Fibroblast of skin of abdomen (primary cell): ENCODE measurements at regions not wholly inside any gene's neighbourhood (a gene's known extent, or its start where the extent isn't known, plus 50 kb on each side); places are given as distances from the start of the nearest gene placed in this dataset.

Experiments
- DNase-seq: peaks from one replicate; pipeline ENCODE4 v3.0.0-alpha.2; 2013

DNA sequence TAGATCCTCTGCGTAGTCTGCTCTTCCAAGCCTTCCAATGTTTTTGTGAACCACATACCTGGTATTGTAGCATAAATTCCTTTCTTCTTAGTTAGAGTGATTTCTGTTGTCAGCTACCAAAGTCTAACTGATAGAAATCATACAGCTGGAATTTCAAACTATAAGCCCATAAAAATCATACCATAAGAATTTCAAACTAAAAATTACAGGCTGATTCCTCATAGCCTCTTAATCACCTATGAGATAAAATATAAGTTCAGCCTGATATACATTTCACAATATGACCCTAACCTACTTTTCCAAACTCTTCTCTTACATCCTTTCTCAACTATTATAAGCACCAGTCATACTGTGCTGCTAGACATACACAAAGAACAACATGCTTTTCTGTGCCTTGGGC lies 64.8 kb downstream of the PTHLH start:
- peak; percentile 43 for DNase-seq

DNA sequence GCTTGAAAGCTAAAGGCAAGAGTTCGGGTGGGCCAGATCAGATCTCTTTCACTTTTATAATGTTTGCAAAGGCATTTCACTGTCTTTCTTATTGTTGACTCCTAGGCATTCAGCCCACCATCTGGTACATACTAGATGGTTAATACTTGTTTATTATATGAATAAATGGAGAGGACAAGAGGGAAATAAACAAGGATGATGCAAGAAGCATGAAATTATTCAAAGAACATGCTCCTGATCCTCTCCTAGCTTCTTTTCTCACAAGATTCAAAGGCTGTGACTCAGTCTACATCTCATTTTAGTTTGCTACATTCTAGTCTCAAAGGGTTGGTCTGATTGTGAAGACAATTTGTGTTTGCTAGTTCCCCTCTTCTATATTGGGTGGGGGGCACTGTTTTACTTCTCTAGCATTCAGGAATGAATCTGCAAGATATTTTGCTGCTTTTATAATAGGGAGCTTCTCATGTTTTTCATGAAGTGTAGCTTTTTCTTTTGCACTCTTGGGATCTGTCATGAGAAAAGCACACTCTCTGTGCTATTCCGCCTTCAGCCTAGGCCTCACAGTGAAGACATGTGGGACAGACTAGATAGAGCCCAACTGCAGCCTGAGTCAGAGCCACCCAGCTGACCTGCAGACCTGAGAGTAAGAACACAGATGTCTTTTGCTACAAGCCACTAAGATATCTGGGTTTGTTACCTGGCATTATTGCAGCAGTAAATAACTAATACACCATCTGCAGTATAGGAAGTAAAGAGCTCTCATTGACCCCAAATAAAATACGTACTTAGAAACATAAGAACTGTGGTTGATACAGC lies 65.7 kb downstream of the PTHLH start:
- no peak for DNase-seq

DNA sequence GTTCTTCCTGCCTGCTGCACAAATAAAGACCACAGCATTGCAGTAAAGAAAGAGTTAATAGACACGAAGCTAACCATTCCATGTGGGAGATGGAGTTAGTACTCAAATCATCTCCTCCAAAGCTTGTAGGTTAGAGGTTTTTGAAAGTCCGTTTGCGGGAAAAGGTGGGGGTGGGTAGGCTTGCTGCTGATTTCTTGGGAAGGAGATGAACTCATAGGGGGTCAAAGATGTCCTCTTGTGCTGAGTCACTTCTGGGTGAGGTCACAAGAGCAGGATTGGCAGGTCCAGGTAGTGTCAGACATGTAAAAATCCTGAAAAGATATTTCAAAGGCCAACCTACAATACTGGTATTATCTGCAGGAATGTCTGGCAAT lies 66.4 kb downstream of the PTHLH start:
- DNase-seq, result no peak

DNA sequence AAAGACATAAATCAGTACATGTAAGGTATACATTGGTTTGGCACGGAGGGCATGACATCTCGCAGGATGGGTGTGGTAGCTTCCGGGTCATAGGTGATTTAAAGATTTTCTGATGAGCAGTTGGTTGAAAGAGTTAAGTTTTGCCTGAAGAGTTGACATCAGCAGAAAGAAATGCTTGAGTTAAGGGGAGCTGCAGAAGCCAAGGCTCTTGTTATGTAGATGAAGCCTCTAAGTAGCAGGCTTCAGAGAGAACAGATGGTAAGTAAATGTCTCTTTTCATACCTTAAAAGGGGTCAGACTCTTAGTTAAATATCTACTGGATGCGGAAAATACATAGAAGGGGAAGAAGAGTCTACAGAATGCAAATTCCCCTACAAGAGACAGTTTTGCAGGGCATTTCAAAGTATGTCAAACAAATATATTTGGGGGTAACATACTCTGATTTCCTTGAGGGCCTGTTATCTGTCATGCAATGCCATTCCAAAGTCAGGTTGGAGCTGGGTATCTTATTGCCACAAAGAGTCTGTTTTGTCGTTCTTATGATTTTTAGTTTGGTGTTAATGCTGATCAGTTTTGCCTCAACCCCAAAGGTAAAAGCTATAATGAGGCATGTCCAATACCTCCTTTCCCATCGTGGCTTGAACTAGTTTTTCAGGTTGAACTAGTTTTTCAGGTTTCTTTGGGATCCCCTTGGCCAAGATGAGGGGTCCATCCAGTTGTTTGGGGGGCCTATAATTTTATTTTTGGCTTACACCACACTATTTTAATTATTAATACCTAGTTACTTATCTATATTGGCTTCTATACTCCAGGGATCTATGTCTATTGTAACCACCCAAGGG lies 67.0 kb downstream of the PTHLH start:
- DNase-seq, result no peak

DNA sequence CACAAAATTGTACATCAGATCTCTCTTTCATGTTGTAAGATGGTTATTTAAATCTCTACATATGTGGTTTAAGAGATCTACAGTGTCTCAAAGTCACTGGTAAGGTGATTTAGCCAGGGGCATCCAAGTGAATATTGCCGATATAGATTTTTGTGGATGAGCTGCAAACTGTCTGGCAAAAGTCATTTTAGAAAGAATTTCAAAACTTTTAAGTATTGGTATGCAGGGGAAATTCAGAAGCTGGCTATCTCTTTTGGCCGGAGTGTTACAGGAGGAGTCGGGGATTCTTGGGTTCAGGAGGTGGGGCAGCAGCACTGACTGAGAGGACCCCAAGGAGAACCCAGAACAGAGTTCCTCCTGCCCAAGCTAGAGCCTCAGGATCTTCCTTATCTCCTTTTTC lies 69.9 kb downstream of the PTHLH start:
- no peak for DNase-seq

DNA sequence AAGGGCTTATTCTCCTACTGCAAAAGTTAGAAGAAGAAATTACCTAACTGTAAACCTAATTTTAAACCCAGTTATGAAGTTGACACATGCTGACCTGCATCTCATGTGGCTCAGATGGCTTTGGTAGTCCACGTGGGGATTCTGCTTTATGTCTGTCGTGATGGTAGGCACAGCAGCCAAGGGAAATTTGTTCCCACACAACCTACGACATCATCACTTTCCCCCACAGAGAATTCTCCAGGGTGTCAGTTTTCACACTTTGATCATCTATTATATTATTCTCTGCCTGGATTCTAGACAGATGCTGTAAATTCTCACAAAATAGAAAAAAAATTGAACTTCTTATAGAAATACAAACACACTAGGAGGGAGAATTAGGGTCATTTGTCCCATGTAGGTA lies 70.6 kb downstream of the PTHLH start:
- no peak for DNase-seq

DNA sequence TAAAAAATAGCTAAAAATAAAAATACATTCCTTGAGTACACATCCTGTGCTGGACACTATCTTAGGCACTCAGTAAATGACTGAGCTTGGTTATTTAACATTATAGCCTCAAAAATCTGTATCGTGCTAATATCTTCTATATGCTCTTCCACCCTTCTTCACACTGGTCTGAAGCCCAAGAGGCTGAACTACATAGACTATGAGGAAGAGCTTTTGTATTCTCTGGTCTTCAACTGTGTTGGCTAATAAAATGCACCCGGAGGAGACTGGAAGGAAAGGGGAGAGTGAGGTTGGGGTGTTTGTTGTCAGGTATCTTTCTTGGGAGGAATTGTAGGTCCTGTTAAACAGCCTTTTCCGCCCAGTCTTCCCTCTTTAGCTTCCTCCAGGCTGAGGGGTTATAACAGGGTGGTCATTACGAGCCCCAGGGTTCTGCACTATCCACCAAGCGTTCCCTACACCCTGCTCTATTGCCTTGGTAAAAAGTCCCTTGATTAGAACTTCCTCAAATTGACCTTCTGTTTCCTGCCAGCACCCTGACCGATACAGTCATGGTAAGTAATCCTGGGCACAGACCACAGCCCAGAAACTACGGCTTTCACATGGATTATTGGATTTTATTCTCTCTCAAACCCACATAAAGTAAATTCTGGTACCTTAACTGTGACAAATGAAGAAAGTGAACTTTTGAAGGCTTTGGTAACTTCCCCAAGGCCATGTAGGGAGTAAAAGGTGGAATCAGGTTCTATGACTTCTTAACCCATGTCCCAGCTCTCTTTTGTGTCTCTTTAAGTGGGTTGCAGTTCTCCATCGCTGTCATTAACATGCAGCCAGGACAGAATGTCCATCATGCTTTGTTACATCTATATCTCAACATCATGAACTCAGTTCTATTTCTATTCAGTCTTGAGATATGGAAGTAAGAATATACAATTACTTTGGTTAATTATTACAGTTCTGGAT lies 71.3 kb downstream of the PTHLH start:
- DNase-seq, result no peak

DNA sequence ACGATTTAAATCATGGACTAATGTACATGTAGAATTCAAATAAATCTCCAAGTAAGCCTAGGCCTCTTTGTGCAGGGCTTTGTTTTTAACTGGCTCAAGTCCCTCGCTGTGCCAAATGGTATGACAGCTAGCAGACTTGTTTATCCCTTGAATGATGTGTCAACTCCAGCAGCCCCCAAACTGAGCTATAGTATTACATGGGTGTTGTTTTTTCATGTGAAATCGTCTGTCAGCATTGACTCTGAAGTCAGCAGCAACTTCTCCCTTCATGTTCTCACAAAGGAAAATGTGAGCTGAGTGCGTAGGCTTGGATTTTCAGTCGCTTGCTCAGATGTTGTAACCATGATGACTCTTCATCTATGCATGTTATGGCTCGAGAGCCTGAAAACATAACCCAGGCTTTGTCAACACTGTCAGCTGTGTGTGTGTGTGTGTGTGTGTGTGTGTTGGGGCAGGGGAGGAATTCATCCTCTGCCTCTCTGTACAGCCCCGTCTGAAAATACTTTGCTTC lies 73.3 kb downstream of the PTHLH start:
- peak; percentile 98 for DNase-seq

DNA sequence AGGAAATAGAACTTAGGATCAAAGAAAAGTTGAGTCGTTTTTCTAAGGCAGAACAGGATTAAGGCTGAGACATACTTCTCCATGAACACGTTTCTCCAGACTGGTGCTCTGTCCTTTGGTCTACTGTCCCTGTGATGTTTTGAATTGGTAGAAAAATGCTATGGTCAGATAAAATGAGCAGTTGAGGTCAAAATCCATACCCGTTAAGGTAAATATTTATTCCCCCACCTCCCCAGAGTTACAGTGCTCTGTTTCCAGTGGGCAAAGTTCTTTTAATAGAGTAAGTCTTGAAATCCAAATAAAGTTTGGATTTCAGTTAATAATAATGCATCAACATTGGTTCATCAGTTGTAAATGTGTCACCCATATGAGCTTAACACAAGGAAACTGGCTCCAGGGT lies 74.5 kb downstream of the PTHLH start:
- no peak for DNase-seq

DNA sequence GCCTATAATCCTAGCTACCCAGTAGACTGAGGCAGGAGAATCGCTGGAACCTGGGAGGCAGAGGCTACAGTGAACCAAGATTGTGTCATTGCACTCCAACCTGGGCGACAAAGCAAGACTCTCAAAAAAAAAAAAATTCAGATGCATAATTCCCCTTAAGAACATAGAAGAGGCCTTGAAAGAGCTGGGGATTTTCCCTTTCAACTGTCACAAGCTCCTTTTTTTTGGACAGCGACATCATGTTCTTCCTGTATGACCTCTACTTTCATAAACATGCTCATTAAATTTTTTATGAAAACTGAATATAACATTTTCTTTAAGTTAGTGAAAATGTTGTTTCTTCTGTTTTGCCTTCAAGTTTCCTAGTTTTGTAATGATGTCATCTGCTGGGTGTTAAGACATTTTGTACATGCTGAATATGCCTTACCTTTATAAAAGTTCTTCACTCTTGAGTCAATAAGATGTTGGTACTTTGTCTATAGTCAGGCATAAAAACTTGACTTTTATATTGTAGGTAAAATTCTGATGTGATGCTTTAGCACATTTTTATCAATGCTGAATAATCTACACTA lies 76.0 kb downstream of the PTHLH start:
- no peak for DNase-seq

DNA sequence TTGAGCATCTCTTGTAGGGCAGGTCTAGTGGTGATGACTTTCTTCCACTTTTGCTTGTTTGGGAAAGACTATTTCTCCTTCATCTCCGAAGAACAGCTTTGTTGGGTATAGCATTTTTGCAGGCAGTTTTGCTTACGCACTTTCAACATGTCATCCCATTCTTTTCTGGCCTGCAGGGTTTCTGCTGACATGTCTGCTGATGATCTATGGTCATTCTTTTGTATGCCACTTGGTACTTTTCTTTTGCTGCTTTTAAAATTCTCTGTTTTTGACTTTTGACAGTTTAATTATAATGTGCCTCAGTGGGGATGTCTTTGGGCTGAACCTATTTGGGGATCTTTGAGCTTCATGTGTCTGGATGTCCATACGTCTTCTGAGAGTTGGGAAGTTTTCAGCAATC lies 78.2 kb downstream of the PTHLH start:
- no peak for DNase-seq

DNA sequence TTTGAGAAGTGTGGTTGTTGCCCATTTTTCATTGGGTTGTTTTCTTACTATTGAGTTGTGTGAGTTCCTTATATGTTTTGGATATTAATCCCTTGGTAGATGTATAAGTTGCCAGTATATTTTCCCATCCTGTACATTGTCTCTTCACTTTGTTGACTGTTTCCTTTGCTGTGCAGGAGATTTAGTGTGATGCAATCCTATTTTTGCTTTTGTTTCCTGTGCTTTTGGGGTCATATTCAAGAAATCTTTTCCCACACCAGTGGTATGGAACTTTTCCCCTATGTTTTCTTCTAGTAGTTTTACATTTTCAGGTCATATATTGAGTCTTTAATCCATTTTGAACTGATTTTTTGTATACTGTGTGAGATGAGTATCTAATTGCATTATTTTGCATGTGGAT lies 92.8 kb downstream of the PTHLH start:
- DNase-seq, result no peak

DNA sequence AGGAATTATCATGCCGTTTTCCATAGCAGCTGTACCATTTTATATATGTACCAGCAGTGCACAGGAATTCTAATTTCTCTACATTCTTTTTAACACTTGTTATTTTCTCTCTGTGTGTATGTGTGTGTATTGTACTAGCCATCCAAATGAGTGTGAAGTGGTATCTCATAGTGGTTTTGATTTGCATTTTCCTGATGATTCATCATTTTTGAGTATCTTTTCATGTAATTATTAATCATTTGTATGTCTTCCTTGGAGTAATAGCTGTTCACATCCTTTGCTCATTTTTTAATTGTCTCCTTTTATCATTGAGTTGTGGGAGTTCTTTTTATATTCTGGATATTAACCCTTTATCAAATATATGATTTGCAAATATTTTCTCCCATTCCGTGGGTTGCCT lies 95.6 kb upstream of the MANSC4 start:
- DNase-seq, result no peak

DNA sequence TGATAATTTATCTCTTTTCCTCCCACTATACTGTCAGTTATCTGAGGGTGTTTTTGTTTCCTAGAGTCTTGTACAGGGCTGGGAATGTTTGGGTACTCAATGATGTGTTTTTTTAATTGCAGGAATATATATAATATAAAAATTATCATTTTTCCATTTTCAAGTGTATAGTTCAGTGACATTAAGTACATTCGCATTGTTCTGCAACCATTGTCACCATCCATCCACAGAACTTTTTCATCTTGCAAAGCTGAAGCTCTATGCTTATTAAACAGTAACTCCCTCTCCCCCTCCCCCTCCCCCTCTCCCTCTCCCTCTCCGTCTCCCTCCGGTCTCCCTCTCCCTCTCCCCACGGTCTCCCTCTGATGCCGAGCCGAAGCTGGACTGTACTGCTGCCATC lies 93.0 kb upstream of the MANSC4 start:
- DNase-seq, result no peak

DNA sequence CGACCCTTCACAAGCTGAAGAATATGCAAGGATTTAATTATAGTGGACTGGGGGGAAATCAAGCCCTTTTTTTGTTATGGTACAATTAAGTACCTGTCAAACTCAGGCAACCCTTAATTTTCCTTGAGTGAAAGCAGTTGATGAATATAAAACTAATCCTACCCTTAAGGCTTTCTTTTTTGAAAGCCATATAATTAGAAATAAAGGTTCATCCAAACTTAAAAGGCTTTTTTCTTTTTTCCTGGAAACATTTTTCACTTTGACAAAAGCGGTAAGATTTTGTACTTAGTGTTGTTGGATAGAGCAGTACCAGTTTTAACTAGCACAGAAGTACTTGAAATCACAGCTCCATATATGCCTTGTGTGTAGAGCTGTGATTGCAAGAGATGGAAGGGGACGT lies 91.9 kb upstream of the MANSC4 start:
- no peak for DNase-seq

DNA sequence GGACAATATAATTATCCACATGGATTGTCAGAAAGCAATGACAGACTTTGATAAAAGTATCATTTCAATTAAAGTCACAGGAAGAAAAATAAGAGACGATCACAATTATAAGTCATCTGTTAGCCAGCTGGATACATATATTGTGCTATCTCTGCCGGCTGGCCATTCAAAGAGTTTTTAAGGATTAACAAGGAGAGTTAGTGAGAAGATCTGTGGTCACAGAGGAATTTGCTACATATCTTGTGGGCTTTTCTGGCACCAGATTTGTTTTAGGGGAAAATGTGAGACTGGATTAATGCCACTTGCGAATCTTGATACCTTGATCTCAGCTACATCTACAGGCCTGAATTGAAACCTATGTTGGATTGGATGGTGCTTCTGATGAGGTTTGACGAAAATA lies 90.9 kb upstream of the MANSC4 start:
- peak; percentile 94 for DNase-seq

DNA sequence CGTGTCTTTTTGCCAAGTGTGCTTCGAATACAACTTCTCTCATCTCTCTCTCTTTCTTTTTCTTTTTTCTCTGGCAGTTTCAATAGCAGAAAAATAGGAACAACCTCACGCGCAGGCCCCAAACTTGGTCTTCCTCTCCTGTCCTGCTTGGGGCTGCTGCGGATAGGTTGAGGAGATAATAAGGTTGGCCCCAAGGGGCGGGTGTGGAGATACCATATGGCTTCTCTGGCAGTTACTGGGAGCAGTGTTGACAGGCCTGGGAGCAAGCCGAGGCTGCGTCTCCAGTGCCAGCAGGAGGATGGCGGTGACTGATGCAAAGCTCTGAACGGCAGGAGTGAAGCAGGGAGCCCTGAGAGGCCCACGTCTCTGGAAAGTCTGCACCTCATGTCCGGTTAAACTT lies 89.5 kb upstream of the MANSC4 start:
- no peak for DNase-seq

DNA sequence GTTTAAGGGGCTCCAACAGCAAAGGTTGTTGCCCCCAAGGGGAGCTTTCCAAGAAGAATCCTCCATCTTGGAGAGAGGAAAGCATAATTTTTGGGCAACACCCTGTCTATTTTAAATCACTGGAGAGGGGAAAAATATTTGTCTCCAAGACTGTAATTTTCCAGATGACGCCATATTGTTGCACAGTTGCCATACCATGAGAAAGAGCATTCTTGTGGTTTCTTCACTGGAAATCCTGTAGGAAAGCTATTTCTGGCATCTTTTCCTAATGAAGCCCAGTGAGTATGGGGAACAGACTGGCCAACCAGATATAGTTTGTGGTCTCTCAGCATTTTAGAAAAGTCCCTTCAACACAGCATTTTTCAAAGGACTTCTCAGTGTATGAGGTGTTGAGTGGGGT lies 88.1 kb upstream of the MANSC4 start:
- peak; percentile 99 for DNase-seq

DNA sequence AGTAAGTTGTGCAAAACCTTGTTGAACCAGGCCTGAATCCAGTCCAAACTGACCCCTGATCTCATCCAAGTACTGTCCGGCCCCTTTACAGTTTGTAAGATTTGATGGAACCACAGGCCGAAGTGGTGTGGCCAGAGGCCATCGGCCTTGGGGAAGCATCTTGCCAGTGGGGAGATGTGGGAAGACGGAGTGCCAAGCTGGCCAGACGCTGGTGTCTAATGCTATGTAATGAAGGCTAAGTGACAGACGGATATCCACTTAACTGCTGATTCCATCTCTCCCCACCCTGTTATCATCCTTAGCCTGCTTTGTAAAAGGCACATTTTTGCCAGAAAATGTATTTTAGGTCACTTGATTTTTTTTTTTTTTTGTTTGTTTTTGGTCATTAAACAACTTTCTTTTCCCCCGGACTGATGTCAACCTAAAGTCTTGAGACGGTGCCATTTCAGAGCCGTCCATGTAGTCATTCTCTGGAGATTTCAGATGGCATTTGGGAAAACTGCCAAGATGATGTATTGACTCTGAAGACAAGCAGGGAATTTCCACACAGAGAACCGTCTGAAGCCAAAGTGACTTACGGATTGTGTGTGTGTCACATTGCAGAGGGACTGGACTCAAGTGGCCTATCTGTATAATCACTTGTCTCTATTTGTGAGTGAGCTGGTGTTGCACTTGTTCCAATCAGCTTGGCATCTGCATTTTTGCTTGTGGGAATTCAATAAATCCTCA lies 86.5 kb upstream of the MANSC4 start:
- peak; percentile 50 for DNase-seq

DNA sequence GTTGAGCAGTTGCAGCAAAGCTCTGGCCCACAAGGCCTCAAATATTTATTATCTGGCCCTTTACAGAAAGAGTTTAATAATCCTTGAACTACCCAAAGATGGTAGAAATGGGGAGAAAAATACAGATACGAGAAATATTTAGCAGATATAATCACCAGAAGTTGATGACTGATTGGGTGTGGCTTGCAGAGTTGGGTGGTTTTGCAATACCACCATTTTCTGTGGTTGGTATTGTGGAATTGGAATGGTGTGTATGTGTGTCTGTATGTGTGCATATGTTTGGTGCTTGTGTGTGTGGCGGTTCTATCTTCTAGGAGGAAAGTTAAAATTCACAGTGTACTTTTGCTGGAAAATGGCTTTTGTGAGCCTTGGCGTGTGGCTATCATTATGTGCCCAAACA lies 85.4 kb upstream of the MANSC4 start:
- DNase-seq, result peak; percentile 76

DNA sequence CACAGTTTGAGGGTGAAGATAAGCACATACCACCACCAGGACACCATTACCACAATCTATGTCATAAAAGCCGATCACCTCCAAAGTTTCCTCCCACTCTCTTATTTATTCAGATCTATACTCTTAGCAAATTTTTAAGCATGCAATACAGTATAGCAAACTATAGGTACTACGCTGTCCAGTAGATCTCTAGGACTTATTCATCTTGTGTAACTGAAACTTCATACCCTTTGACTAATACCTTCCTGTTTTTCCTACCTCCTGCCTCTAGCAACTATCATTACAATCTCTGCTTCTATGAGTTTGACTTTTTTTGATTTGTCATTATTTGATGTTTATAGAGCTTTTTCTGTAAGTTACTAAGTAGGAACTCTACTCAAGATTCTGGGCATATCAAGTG lies 84.5 kb upstream of the MANSC4 start:
- no peak for DNase-seq

DNA sequence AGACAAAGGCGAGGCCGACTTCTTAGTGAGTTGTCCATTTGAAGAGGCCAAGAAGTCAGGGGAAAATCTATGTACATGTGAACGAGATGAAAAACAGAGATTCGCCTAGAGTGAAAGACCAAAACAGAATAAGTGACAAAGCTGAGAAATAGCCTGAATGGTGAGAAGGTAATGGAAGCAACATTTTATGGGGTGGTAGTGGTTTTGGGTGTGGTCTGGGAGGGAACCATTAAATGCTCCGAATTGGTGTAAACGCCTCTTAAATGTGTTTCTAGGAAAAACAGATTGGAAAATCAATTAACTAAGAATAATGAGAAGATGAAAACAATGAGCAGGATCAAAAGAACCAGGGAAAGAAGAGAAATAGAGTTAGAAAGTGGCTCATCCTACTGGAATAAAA lies 83.8 kb upstream of the MANSC4 start:
- no peak for DNase-seq
